Mammary epithelial cell (primary cell): ENCODE measurements at regions not wholly inside any gene's neighbourhood (a gene's known extent, or its start where the extent isn't known, plus 50 kb on each side); places are given as distances from the start of the nearest gene placed in this dataset.

Experiments used
- CTCF ChIP-seq, 2 donors: IDR thresholded peaks in 1 of 2; conservative IDR thresholded peaks in 1 of 2; 2 replicates each; pipeline ENCODE4 v1.5.1; 2011 to 2012; ENCODE audit warnings: inconsistent platforms in 2 of 2, low read length in 2 of 2, mild to moderate bottlenecking in 2 of 2, control low read depth in 1 of 2, low read depth in 1 of 2; ENCODE audit not compliant: insufficient read depth in 1 of 2; ENCODE audit errors: extremely low read depth in 1 of 2
- EZH2 ChIP-seq: IDR thresholded peaks from 2 replicates; pipeline ENCODE4 v1.6.1; 2012; ENCODE audit warnings: low read length, inconsistent platforms, borderline replicate concordance

- TF ChIP-seq CTCF (conservative IDR thresholded peaks at IDR 0.05 in 1 of 2, IDR thresholded peaks at IDR 0.05 in 1 of 2; ENCODE audit: extremely low read depth in 1 of 2, insufficient read depth in 1 of 2, low read depth in 1 of 2, low read length in 2 of 2) (no peak), EZH2 (no peak)
Measured at GRCh38 chr3:187848401-187848800, 103.1 kb upstream of the BCL6 start.
